ENCODE measurements at regions not wholly inside any gene's neighbourhood (a gene's known extent, or its start where the extent isn't known, plus 50 kb on each side); places are given as distances from the start of the nearest gene placed in this dataset.

- no peak for TF ChIP-seq CTCF (conservative IDR thresholded peaks at IDR 0.05 in 1 of 2, IDR thresholded peaks at IDR 0.05 in 1 of 2; ENCODE audit: low read depth in 1 of 2, low read length in 2 of 2)
- TF ChIP-seq EZH2 (IDR thresholded peaks at IDR 0.05; ENCODE audit: low read length, missing control alignments): no peak
Measured at GRCh38 chr10:6348096-6348874, 145.6 kb downstream of the PFKFB3 start.
